ENCODE measurements at regions not wholly inside any gene's neighbourhood (a gene's known extent, or its start where the extent isn't known, plus 50 kb on each side); places are given as distances from the start of the nearest gene placed in this dataset.

DNA sequence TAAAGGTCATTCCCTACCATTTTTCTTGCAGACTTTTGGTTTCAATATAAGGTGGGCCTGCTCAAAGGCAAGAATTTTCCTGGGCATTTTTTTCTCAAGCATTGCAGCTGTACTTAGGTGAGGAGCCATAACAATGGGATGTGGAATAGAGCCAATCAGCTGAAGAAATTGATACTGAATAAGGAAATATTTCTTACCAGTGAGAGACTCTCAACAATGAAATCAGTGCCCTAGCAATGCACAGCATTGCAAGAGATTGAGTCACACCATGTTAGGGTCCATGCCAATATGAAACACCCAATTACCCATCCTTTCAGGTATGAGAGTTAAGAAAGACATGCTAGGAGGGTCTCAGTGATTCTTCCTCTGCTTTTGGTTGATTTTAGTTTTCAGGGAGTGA lies 237.6 kb downstream of the SOX9 start:
- TF ChIP-seq CTCF (conservative IDR thresholded peaks at IDR 0.05): no peak
- no peak overlapping the region for H3K27ac ChIP-seq

- H3K27ac ChIP-seq: no peak overlapping the region
- TF ChIP-seq CTCF (conservative IDR thresholded peaks at IDR 0.05): no peak
Measured at GRCh38 chr17:72359274-72359673, 238.5 kb downstream of the SOX9 start.

DNA sequence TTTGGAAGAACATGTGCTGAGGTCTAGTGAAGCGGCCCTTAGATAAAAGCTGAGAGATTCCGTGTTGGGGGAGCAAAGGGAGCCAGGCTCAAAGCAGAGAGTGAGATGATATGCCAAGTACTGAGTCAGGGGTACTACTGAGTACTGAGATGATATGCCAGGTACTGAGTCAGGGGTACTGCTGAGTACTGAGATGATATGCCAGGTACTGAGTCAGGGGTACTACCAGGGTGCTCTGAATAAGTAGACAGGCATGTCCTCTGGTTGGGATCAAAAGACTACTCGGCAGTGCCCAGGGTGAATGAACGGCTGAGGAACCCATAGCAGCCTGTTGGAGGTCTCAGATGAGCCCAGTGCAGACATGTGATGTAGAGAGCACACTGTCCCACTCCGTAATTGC lies 239.0 kb downstream of the SOX9 start:
- H3K27ac ChIP-seq: no peak overlapping the region
- no peak for TF ChIP-seq CTCF (conservative IDR thresholded peaks at IDR 0.05)

- H3K27ac ChIP-seq: no peak overlapping the region
- TF ChIP-seq CTCF (conservative IDR thresholded peaks at IDR 0.05): no peak
Measured at GRCh38 chr17:72360386-72360940, 239.6 kb downstream of the SOX9 start.

GRCh38 chr17:72361892-72362291 lies 241.1 kb downstream of the SOX9 start:
- no peak overlapping the region for H3K27ac ChIP-seq
- TF ChIP-seq CTCF (conservative IDR thresholded peaks at IDR 0.05): no peak

- H3K27ac ChIP-seq: no peak overlapping the region
Measured at GRCh38 chr17:72362376-72363088, 241.7 kb downstream of the SOX9 start.

GRCh38 chr17:72363089-72363610 lies 242.3 kb downstream of the SOX9 start:
- no peak for TF ChIP-seq CTCF (conservative IDR thresholded peaks at IDR 0.05)
- H3K27ac ChIP-seq: no peak overlapping the region

More at GRCh38 chr17:72362376-72363088, 241.7 kb downstream of the SOX9 start:
- no peak for TF ChIP-seq CTCF (conservative IDR thresholded peaks at IDR 0.05)
